ENCODE measurements at regions not wholly inside any gene's neighbourhood (a gene's known extent, or its start where the extent isn't known, plus 50 kb on each side); places are given as distances from the start of the nearest gene placed in this dataset.
"Not testable (repeated sequence)": the region's sequence is repeated elsewhere in the genome, so short reads cannot be mapped to it uniquely, and the experiment has no call there.

GRCh38 chrX:112226795-112227194, 144.2 kb upstream of the TRPC5 start:
- TF ChIP-seq EZH2 (IDR thresholded peaks at IDR 0.05; ENCODE audit: low read length); CTCF (optimal IDR thresholded peaks at IDR 0.05 in 1 of 3, IDR thresholded peaks at IDR 0.05 in 1 of 3, conservative IDR thresholded peaks at IDR 0.05 in 1 of 3; ENCODE audit: extremely low read depth in 1 of 3, insufficient read depth in 2 of 3, low read length in 3 of 3): not testable (repeated sequence)

All from keratinocyte (primary cell).